H1 (cell line): ENCODE measurements at regions not wholly inside any gene's neighbourhood (a gene's known extent, or its start where the extent isn't known, plus 50 kb on each side); places are given as distances from the start of the nearest gene placed in this dataset.

ENCODE experiments used
- CBX5 ChIP-seq: fragments of 300-800, 300-1000 bp; sonication (generic); IDR thresholded peaks from 2 replicates; pipeline ENCODE4 v1.7.1; 2016; ENCODE audit warnings: antibody characterized with exemption, low read length, low read depth
- CHD2 ChIP-seq: IDR thresholded peaks from 2 replicates; pipeline ENCODE4 v1.6.1; 2012; ENCODE audit warnings: low read length, improper control_type of control experiment
- CREB1 ChIP-seq: IDR thresholded peaks from 2 replicates; pipeline ENCODE4 v1.6.1; 2012; ENCODE audit warnings: inconsistent platforms
- FOSL1 ChIP-seq: IDR thresholded peaks from 2 replicates; pipeline ENCODE4 v1.6.1; 2011; ENCODE audit warnings: mild to moderate bottlenecking, low read depth, low read length, moderate library complexity; ENCODE audit not compliant: insufficient read depth
- KDM1A ChIP-seq: fragments of 200-600, 300-600 bp; sonication (generic); IDR thresholded peaks from 2 replicates; pipeline ENCODE4 v1.7.1; 2016; ENCODE audit warnings: mild to moderate bottlenecking, low read length, borderline replicate concordance
- POLR2AphosphoS5 ChIP-seq: IDR thresholded peaks from 2 replicates; pipeline ENCODE4 v1.6.1; 2011; ENCODE audit warnings: low read depth, low read length
- RAD21 ChIP-seq, 2 experiments: IDR thresholded peaks in 1 of 2; conservative IDR thresholded peaks in 1 of 2; 2 replicates each; pipeline ENCODE4 v1.6.1; 2011; ENCODE audit warnings: low read depth in 2 of 2, low read length in 2 of 2, improper control_type of control experiment in 1 of 2, inconsistent platforms in 1 of 2, mild to moderate bottlenecking in 1 of 2, moderate library complexity in 1 of 2
- SP1 ChIP-seq: IDR thresholded peaks from 2 replicates; pipeline ENCODE4 v1.6.1; 2011; ENCODE audit warnings: low read depth, low read length
- TAF1 ChIP-seq: IDR thresholded peaks from 2 replicates; pipeline ENCODE4 v1.6.1; 2011; ENCODE audit warnings: mild to moderate bottlenecking, low read depth, low read length
- YY1 ChIP-seq: IDR thresholded peaks from 2 replicates; pipeline ENCODE4 v1.6.1; 2011; ENCODE audit warnings: low read depth, mild to moderate bottlenecking, low read length
- TF ChIP-seq, protein P1 (sequence below): IDR thresholded peaks from 2 replicates; pipeline ENCODE4 v1.6.1; 2012; ENCODE audit warnings: inconsistent platforms
- TF ChIP-seq, protein P2 (sequence below), 3 experiments: IDR thresholded peaks; 1 replicate in 2 of 3; 2 replicates in 1 of 3; pipeline versions ENCODE4 v1.5.1 to v1.6.1; 2011; ENCODE audit warnings: low read length in 3 of 3, mild to moderate bottlenecking in 3 of 3, inconsistent platforms in 2 of 3, low read depth in 1 of 3, moderate library complexity in 1 of 3; ENCODE audit not compliant: insufficient read depth in 1 of 3; ENCODE audit errors: control extremely low read depth in 1 of 3
- TF ChIP-seq, protein P3 (sequence below): IDR thresholded peaks from 2 replicates; pipeline ENCODE4 v1.6.1; 2012; ENCODE audit warnings: inconsistent platforms

DNA sequence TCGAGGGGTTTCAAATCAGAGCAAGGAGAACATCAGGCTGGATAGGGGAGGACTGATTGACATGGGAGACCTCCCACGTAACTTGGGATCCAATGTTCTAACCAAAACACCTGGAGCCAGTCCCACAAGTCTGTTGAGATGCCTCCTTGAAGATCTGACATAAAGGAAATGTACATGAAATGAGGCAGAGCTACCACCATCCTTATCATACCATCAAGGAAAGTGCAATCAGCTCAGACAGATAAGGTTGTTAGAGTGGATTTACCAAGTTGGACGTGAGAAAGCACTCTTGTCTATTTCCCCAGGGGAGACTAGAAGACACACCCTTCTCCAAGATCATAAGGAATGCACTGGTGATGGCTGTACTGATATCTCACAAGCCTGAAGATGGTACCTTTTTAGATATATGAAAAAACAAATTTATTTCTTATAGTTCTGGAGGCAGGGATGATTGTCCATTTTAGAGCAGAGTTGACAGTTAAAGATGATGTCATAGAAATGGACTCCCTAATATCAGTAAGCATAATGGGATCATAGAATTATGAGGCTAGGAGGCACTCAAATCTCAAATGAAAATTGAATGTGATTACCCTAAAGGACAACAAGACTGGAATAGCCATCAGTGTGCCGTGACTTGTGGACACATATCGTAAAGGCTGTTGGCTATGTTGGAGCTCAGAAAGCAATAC is 129.1 kb upstream of the RAB4A start:
- TF ChIP-seq, protein P1, sequence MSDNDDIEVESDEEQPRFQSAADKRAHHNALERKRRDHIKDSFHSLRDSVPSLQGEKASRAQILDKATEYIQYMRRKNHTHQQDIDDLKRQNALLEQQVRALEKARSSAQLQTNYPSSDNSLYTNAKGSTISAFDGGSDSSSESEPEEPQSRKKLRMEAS, result no peak
- TF ChIP-seq, protein P2, sequence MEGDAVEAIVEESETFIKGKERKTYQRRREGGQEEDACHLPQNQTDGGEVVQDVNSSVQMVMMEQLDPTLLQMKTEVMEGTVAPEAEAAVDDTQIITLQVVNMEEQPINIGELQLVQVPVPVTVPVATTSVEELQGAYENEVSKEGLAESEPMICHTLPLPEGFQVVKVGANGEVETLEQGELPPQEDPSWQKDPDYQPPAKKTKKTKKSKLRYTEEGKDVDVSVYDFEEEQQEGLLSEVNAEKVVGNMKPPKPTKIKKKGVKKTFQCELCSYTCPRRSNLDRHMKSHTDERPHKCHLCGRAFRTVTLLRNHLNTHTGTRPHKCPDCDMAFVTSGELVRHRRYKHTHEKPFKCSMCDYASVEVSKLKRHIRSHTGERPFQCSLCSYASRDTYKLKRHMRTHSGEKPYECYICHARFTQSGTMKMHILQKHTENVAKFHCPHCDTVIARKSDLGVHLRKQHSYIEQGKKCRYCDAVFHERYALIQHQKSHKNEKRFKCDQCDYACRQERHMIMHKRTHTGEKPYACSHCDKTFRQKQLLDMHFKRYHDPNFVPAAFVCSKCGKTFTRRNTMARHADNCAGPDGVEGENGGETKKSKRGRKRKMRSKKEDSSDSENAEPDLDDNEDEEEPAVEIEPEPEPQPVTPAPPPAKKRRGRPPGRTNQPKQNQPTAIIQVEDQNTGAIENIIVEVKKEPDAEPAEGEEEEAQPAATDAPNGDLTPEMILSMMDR (IDR thresholded peaks at IDR 0.05; ENCODE audit: control extremely low read depth in 1 of 3, insufficient read depth in 1 of 3, low read depth in 1 of 3, low read length in 3 of 3), result no peak
- TF ChIP-seq CBX5 (no peak), CHD2 (no peak), YY1 (no peak), RAD21 (IDR thresholded peaks at IDR 0.05 in 1 of 2, conservative IDR thresholded peaks at IDR 0.05 in 1 of 2; ENCODE audit: low read depth in 2 of 2, low read length in 2 of 2) (no peak), KDM1A (no peak), SP1 (no peak), FOSL1 (no peak), POLR2AphosphoS5 (no peak), CREB1 (no peak), TAF1 (no peak)
- TF ChIP-seq, protein P3, sequence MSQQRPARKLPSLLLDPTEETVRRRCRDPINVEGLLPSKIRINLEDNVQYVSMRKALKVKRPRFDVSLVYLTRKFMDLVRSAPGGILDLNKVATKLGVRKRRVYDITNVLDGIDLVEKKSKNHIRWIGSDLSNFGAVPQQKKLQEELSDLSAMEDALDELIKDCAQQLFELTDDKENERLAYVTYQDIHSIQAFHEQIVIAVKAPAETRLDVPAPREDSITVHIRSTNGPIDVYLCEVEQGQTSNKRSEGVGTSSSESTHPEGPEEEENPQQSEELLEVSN, result no peak
